ENCODE measurements at regions not wholly inside any gene's neighbourhood (a gene's known extent, or its start where the extent isn't known, plus 50 kb on each side); places are given as distances from the start of the nearest gene placed in this dataset.
"Not testable (repeated sequence)": the region's sequence is repeated elsewhere in the genome, so short reads cannot be mapped to it uniquely, and the experiment has no call there.

- no peak for DNase-seq
Observed at GRCh38 chr7:112540839-112541577, 60.2 kb downstream of the LSMEM1 start.

GRCh38 chr7:112546723-112547513 is 66.1 kb downstream of the LSMEM1 start:
- DNase-seq: no peak

GRCh38 chr7:112547916-112548315 is 67.1 kb downstream of the LSMEM1 start:
- no peak for DNase-seq

GRCh38 chr7:112550468-112551060 is 69.8 kb downstream of the LSMEM1 start:
- DNase-seq: peak; percentile 40

- DNase-seq: not testable (repeated sequence)
Observed at GRCh38 chr7:112551521-112551920, 70.7 kb downstream of the LSMEM1 start.

GRCh38 chr7:112554591-112554990 is 73.8 kb downstream of the LSMEM1 start:
- DNase-seq: no peak

GRCh38 chr7:112556633-112557032 is 75.8 kb downstream of the LSMEM1 start:
- no peak for DNase-seq

- DNase-seq: no peak
Observed at GRCh38 chr7:112566442-112567324, 85.9 kb downstream of the LSMEM1 start.

- no peak for DNase-seq
Observed at GRCh38 chr7:112567388-112567787, 86.6 kb downstream of the LSMEM1 start.

- peak; percentile 38 for DNase-seq
Observed at GRCh38 chr7:112571852-112572607, 91.2 kb downstream of the LSMEM1 start.

- DNase-seq: peak; percentile 66
Observed at GRCh38 chr7:112572669-112573301, 92.0 kb downstream of the LSMEM1 start.

GRCh38 chr7:112573302-112574039 is 92.7 kb downstream of the LSMEM1 start:
- no peak for DNase-seq

- DNase-seq: no peak
Observed at GRCh38 chr7:112575864-112576263, 95.1 kb downstream of the LSMEM1 start.

GRCh38 chr7:112579388-112579787 is 98.6 kb downstream of the LSMEM1 start:
- no peak for DNase-seq

GRCh38 chr7:112580717-112581435 is 100.1 kb downstream of the LSMEM1 start:
- no peak for DNase-seq

- DNase-seq: no peak
Observed at GRCh38 chr7:112581529-112581928, 100.7 kb downstream of the LSMEM1 start.

GRCh38 chr7:112584290-112584689 is 103.5 kb downstream of the LSMEM1 start:
- no peak for DNase-seq

- DNase-seq: no peak
Observed at GRCh38 chr7:112587504-112587903, 106.7 kb downstream of the LSMEM1 start.

GRCh38 chr7:112592565-112593263 is 111.9 kb downstream of the LSMEM1 start:
- DNase-seq: not testable (repeated sequence)

All from NCI-H748 treated with DMSO at 0.1 percent for 48 hours (cell line).